ENCODE measurements at regions not wholly inside any gene's neighbourhood (a gene's known extent, or its start where the extent isn't known, plus 50 kb on each side); places are given as distances from the start of the nearest gene placed in this dataset.

- DNase-seq (peak; percentile 49), ATAC-seq (peak; percentile 71)
- intact Hi-C loops (cut with micrococcal nuclease) = no loop called here
Measured at GRCh38 chr11:10622957-10623791, 54.7 kb upstream of the LYVE1 start.

GRCh38 chr11:10622108-10622507 is 53.6 kb upstream of the LYVE1 start:
- ATAC-seq = no peak
- DNase-seq = no peak
- intact Hi-C loops (cut with micrococcal nuclease) = no loop called here

- intact Hi-C loops (cut with micrococcal nuclease) = no loop called here
- DNase-seq (no peak), ATAC-seq (no peak)
Measured at GRCh38 chr11:10619131-10619680, 50.7 kb upstream of the LYVE1 start.

- ATAC-seq (peak; percentile 31), DNase-seq (no peak)
- intact Hi-C loops (cut with micrococcal nuclease) = no loop called here
Measured at GRCh38 chr11:10618490-10618889, 50.0 kb upstream of the LYVE1 start.
